ENCODE measurements at regions not wholly inside any gene's neighbourhood (a gene's known extent, or its start where the extent isn't known, plus 50 kb on each side); places are given as distances from the start of the nearest gene placed in this dataset.

DNA sequence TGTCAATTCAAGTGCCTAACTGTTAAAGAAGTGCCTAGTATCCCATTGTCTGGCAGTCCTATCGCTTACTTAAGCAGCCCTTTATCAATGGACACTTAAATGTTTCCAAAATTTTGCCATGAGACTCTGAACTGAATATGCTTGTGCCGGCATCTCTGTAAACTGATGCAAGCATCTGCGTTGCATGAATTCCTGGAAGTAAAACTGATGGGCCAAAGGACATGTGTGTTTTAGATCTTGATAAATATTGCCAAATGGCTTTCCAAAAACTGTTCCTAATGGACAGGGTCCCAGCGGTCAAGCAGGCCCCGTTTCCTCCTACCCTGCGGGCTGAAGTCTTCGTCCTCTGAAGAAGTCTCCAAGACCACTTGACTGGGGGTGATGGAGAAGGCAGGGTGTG, 121.3 kb upstream of the ZNF516 start:
- TF ChIP-seq, protein P1, sequence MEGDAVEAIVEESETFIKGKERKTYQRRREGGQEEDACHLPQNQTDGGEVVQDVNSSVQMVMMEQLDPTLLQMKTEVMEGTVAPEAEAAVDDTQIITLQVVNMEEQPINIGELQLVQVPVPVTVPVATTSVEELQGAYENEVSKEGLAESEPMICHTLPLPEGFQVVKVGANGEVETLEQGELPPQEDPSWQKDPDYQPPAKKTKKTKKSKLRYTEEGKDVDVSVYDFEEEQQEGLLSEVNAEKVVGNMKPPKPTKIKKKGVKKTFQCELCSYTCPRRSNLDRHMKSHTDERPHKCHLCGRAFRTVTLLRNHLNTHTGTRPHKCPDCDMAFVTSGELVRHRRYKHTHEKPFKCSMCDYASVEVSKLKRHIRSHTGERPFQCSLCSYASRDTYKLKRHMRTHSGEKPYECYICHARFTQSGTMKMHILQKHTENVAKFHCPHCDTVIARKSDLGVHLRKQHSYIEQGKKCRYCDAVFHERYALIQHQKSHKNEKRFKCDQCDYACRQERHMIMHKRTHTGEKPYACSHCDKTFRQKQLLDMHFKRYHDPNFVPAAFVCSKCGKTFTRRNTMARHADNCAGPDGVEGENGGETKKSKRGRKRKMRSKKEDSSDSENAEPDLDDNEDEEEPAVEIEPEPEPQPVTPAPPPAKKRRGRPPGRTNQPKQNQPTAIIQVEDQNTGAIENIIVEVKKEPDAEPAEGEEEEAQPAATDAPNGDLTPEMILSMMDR (IDR thresholded peaks at IDR 0.05): no peak
- TF ChIP-seq POLR2AphosphoS5 (IDR thresholded peaks at IDR 0.05; ENCODE audit: low read depth, low read length) (no peak), SIN3A (IDR thresholded peaks at IDR 0.05; ENCODE audit: borderline replicate concordance, insufficient read depth, low read depth, low read length) (no peak)
- TF ChIP-seq, protein P2, sequence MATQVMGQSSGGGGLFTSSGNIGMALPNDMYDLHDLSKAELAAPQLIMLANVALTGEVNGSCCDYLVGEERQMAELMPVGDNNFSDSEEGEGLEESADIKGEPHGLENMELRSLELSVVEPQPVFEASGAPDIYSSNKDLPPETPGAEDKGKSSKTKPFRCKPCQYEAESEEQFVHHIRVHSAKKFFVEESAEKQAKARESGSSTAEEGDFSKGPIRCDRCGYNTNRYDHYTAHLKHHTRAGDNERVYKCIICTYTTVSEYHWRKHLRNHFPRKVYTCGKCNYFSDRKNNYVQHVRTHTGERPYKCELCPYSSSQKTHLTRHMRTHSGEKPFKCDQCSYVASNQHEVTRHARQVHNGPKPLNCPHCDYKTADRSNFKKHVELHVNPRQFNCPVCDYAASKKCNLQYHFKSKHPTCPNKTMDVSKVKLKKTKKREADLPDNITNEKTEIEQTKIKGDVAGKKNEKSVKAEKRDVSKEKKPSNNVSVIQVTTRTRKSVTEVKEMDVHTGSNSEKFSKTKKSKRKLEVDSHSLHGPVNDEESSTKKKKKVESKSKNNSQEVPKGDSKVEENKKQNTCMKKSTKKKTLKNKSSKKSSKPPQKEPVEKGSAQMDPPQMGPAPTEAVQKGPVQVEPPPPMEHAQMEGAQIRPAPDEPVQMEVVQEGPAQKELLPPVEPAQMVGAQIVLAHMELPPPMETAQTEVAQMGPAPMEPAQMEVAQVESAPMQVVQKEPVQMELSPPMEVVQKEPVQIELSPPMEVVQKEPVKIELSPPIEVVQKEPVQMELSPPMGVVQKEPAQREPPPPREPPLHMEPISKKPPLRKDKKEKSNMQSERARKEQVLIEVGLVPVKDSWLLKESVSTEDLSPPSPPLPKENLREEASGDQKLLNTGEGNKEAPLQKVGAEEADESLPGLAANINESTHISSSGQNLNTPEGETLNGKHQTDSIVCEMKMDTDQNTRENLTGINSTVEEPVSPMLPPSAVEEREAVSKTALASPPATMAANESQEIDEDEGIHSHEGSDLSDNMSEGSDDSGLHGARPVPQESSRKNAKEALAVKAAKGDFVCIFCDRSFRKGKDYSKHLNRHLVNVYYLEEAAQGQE (IDR thresholded peaks at IDR 0.05; ENCODE audit: insufficient read depth in 1 of 2, low read depth in 2 of 2, low read length in 1 of 2): no peak
